ENCODE measurements at regions not wholly inside any gene's neighbourhood (a gene's known extent, or its start where the extent isn't known, plus 50 kb on each side); places are given as distances from the start of the nearest gene placed in this dataset.
"Not testable (repeated sequence)": the region's sequence is repeated elsewhere in the genome, so short reads cannot be mapped to it uniquely, and the experiment has no call there.

GRCh38 chr18:43751835-43752234 lies 474.5 kb upstream of the SYT4 start:
- no peak for DNase-seq

- DNase-seq: no peak
Measured at GRCh38 chr18:43757273-43757672, 480.0 kb upstream of the SYT4 start.

GRCh38 chr18:43758734-43759133 lies 481.4 kb upstream of the SYT4 start:
- DNase-seq: no peak

GRCh38 chr18:43760010-43760409 lies 482.7 kb upstream of the SYT4 start:
- no peak for DNase-seq

- no peak for DNase-seq
Measured at GRCh38 chr18:43772907-43773306, 495.6 kb upstream of the SYT4 start.

GRCh38 chr18:43774497-43774896 lies 497.2 kb upstream of the SYT4 start:
- no peak for DNase-seq

GRCh38 chr18:43775591-43775990 lies 498.3 kb upstream of the SYT4 start:
- no peak for DNase-seq

- DNase-seq: no peak
Measured at GRCh38 chr18:43776997-43777396, 499.7 kb upstream of the SYT4 start.

- DNase-seq: no peak
Measured at GRCh38 chr18:43777636-43778304, 500.5 kb upstream of the SYT4 start.

- DNase-seq: no peak
Measured at GRCh38 chr18:43780782-43781340, 503.6 kb upstream of the SYT4 start.

GRCh38 chr18:43785158-43785557 lies 507.9 kb upstream of the SYT4 start:
- no peak for DNase-seq

GRCh38 chr18:43786893-43787292 lies 509.6 kb upstream of the SYT4 start:
- DNase-seq: no peak

GRCh38 chr18:43787721-43788120 lies 510.4 kb upstream of the SYT4 start:
- DNase-seq: not testable (repeated sequence)

- DNase-seq: no peak
Measured at GRCh38 chr18:43789234-43790000, 512.1 kb upstream of the SYT4 start.

- DNase-seq: no peak
Measured at GRCh38 chr18:43793910-43794309, 516.6 kb upstream of the SYT4 start.

- no peak for DNase-seq
Measured at GRCh38 chr18:43794363-43794762, 517.1 kb upstream of the SYT4 start.

- DNase-seq: no peak
Measured at GRCh38 chr18:43797347-43797746, 520.1 kb upstream of the SYT4 start.

- no peak for DNase-seq
Measured at GRCh38 chr18:43800584-43800983, 523.3 kb upstream of the SYT4 start.

- DNase-seq: no peak
Measured at GRCh38 chr18:43805646-43806194, 528.4 kb upstream of the SYT4 start.

- no peak for DNase-seq
Measured at GRCh38 chr18:43812627-43813026, 535.3 kb upstream of the SYT4 start.

- DNase-seq: no peak
Measured at GRCh38 chr18:43819397-43819796, 542.1 kb upstream of the SYT4 start.

- DNase-seq: no peak
Measured at GRCh38 chr18:43819873-43820272, 542.6 kb upstream of the SYT4 start.

GRCh38 chr18:43825768-43826167 lies 548.5 kb upstream of the SYT4 start:
- DNase-seq: no peak

- no peak for DNase-seq
Measured at GRCh38 chr18:43826215-43826614, 548.9 kb upstream of the SYT4 start.
